Gastrocnemius medialis (tissue), 4 donors: ENCODE measurements at regions not wholly inside any gene's neighbourhood (a gene's known extent, or its start where the extent isn't known, plus 50 kb on each side); places are given as distances from the start of the nearest gene placed in this dataset.
"Not testable (repeated sequence)": the region's sequence is repeated elsewhere in the genome, so short reads cannot be mapped to it uniquely, and the experiment has no call there.

Source experiments
- ATAC-seq, 2 donors: fragments of 150-250 bp; one replicate each; pipeline ENCODE4 v1.9.1; 2016
- DNase-seq, 2 donors: peaks; one replicate each; pipeline ENCODE4 v3.0.0-alpha.2; 2019
- H3K27ac ChIP-seq, 4 donors: fragments of 200-600 bp; sonication (generic); 1 replicate in 1 of 4; 2 replicates in 3 of 4; pipeline ENCODE4 v1.5.1; 2016 to 2018; ENCODE audit warnings: mild to moderate bottlenecking in 2 of 4, moderate library complexity in 1 of 4
- H3K27me3 ChIP-seq, 3 donors: fragments of 200-600 bp; sonication (generic) in 2 of 3; 1 replicate in 1 of 3; 2 replicates in 2 of 3; pipeline versions ENCODE4 v1.5.1 to v1.6.0; 2016 to 2019; ENCODE audit warnings: mild to moderate bottlenecking in 1 of 3, moderate library complexity in 1 of 3
- H3K36me3 ChIP-seq, 2 donors: fragments of 200-600 bp; sonication (generic) in 1 of 2; one replicate each; pipeline ENCODE4 v1.5.1; 2017 to 2018
- H3K4me1 ChIP-seq, 2 donors: fragments of 200-600 bp; sonication (generic) in 1 of 2; one replicate each; pipeline ENCODE4 v1.5.1; 2016 to 2017; ENCODE audit warnings: mild to moderate bottlenecking in 2 of 2
- H3K4me3 ChIP-seq, 4 donors: fragments of 200-600 bp; sonication (generic) in 3 of 4; 1 replicate in 1 of 4; 2 replicates in 3 of 4; pipeline ENCODE4 v1.5.1; 2016 to 2019; ENCODE audit warnings: mild to moderate bottlenecking in 2 of 4
- H3K9me3 ChIP-seq, 3 donors: fragments of 200-600 bp; sonication (generic) in 2 of 3; 1 replicate in 1 of 3; 2 replicates in 2 of 3; pipeline ENCODE4 v1.5.1; 2016 to 2019
- CTCF ChIP-seq, 5 experiments: fragments of 450-650 bp in 3 of 5; fragments of 200-600 bp in 2 of 5; sonication (generic) in 2 of 5; IDR thresholded peaks in 4 of 5; conservative IDR thresholded peaks in 1 of 5; 1 replicate in 4 of 5; 2 replicates in 1 of 5; pipeline ENCODE4 v1.5.1; 2016 to 2019; ENCODE audit warnings: antibody characterized with exemption in 5 of 5, mild to moderate bottlenecking in 3 of 5, moderate library complexity in 3 of 5
- POLR2A ChIP-seq, 2 donors: fragments of 450-650 bp; IDR thresholded peaks; one replicate each; pipeline ENCODE4 v1.6.1; 2017; ENCODE audit warnings: antibody characterized with exemption in 2 of 2, mild to moderate bottlenecking in 2 of 2, moderate library complexity in 2 of 2
- in situ Hi-C, 4 donors: fragments of 200-750 bp; cut with MboI; loops; one replicate each; pipeline versions ENCODE4 v1.15.0 to v1.8.0; 2017; ENCODE audit warnings: low sequenced_read_pairs in 4 of 4
- intact Hi-C: fragments of 100-400 bp; cut with DNase I; formaldehyde crosslinking; loops from one replicate; pipeline ENCODE4 v1.15.1; 2023; ENCODE audit warnings: low total_unique reads

DNA sequence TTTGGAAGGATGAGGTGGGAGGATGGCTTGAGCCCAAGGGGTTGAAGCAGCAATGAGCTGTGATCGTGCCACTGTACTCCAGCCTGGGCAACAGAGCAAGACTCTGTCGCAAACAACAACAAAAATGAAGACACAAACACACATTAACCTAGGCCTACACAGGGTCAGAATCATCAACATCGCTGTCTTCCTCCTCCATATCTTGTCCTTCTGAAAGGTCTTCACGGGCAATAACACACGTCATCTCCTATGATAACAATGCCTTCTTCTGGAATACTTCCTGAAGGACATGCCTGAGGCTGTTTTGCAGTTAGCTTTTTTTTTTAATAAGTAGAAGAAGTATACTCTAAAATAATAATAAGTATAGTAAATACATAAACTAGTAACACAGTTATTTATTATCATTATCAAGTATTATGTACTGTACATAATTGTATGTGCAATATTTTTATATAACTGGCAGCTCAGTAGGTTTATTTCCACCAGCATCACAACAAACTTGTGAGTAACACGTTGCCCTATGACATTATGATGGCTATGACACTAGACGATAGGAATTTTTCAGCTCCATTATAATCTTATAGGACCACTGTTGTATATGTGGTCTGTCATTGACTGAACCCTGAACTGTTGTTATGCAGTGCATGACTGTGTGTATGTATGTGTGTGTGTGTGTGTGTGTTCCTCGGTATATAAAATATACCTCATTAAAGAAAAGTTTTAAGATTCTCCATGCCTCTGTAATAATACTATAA lies 69.2 kb upstream of the MAML3 start:
- Histone ChIP-seq H3K27me3 (no peaks in the 10 kb centered on the region), H3K36me3 (no peaks in the 10 kb centered on the region), H3K27ac (no peak overlapping the region), H3K4me1 (no peaks in the 10 kb centered on the region), H3K4me3 (no peak overlapping the region), H3K9me3 (no peaks in the 10 kb centered on the region)
- no peak for TF ChIP-seq POLR2A (IDR thresholded peaks at IDR 0.05)
- no peak for TF ChIP-seq CTCF (IDR thresholded peaks at IDR 0.05 in 4 of 5, conservative IDR thresholded peaks at IDR 0.05 in 1 of 5)
- ATAC-seq, result no peak
- in situ Hi-C loops (loop anchor here in 1 of 4 donors (10.0 kb wide), 1 partner anchor 48 kb away; no protein-coding TSS in a partner anchor), intact Hi-C loops (no loop called here)
- no peak for DNase-seq

DNA sequence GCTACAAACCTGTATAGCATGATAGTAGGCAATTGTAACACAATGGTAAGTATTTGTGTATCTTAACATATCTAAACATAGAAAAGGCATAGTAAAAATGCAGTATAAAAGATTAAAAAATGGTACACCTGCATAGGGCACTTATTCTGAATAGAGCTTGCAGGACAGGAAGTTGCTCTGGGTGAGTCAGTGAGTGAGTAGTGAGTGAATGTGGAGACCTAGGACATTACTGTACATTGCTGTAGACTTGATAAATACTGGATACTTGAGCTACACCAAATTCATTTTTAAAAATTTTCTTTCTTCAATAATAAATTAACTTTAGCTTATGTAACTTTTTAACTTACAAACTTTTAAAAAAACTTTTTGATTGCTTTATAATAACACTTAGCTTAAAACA lies 68.2 kb upstream of the MAML3 start:
- no peak for ATAC-seq
- H3K36me3 ChIP-seq, result no peaks in the 10 kb centered on the region
- DNase-seq, result no peak
- H3K27ac ChIP-seq, result no peak overlapping the region
- TF ChIP-seq CTCF (IDR thresholded peaks at IDR 0.05 in 4 of 5, conservative IDR thresholded peaks at IDR 0.05 in 1 of 5), result no peak
- no peak for TF ChIP-seq POLR2A (IDR thresholded peaks at IDR 0.05)
- intact Hi-C loops, result no loop called here
- H3K4me1 ChIP-seq, result no peaks in the 10 kb centered on the region
- in situ Hi-C loops, result loop anchor here in 1 of 4 donors (10.0 kb wide), 1 partner anchor 47 kb away; no protein-coding TSS in a partner anchor
- H3K9me3 ChIP-seq, result no peaks in the 10 kb centered on the region
- no peaks in the 10 kb centered on the region for H3K27me3 ChIP-seq
- H3K4me3 ChIP-seq, result no peak overlapping the region

DNA sequence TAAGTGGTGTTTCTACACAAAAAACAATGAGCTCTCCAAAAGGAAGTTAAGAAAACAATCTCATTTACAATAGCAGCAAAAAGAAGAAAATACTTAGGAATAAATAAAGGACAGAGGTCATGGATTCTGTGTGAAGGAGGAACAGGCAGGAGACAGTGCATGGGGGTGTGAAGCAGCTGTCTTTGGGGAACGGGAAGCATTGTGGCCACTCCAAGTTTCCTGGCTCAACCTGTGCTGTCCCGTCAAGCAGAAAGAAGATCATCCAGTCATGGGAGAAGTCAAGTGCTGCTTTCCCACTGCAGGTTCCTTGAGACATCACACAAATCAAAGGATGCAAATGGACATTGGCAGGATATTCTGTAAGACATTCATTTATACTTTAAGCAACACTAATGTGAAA lies 66.1 kb upstream of the MAML3 start:
- no peak overlapping the region for H3K27ac ChIP-seq
- H3K9me3 ChIP-seq, result no peaks in the 10 kb centered on the region
- intact Hi-C loops, result no loop called here
- DNase-seq (no peak), ATAC-seq (no peak)
- H3K4me3 ChIP-seq, result no peak overlapping the region
- in situ Hi-C loops, result loop anchor here in 1 of 4 donors (10.0 kb wide), 1 partner anchor 45 kb away; no protein-coding TSS in a partner anchor
- no peaks in the 10 kb centered on the region for H3K4me1 ChIP-seq
- no peaks in the 10 kb centered on the region for H3K36me3 ChIP-seq
- TF ChIP-seq CTCF (IDR thresholded peaks at IDR 0.05 in 4 of 5, conservative IDR thresholded peaks at IDR 0.05 in 1 of 5), result no peak
- no peak for TF ChIP-seq POLR2A (IDR thresholded peaks at IDR 0.05)
- H3K27me3 ChIP-seq, result no peaks in the 10 kb centered on the region

GRCh38 chr4:140219567-140219966 lies 65.6 kb upstream of the MAML3 start:
- intact Hi-C loops, result no loop called here
- no peak for ATAC-seq
- Histone ChIP-seq H3K36me3 (no peaks in the 10 kb centered on the region), H3K27me3 (no peaks in the 10 kb centered on the region), H3K27ac (no peak overlapping the region), H3K4me1 (no peaks in the 10 kb centered on the region), H3K4me3 (no peak overlapping the region), H3K9me3 (no peaks in the 10 kb centered on the region)
- in situ Hi-C loops, result no loop called here
- no peak for DNase-seq
- no peak for TF ChIP-seq CTCF (IDR thresholded peaks at IDR 0.05 in 4 of 5, conservative IDR thresholded peaks at IDR 0.05 in 1 of 5)
- TF ChIP-seq POLR2A (IDR thresholded peaks at IDR 0.05), result no peak

DNA sequence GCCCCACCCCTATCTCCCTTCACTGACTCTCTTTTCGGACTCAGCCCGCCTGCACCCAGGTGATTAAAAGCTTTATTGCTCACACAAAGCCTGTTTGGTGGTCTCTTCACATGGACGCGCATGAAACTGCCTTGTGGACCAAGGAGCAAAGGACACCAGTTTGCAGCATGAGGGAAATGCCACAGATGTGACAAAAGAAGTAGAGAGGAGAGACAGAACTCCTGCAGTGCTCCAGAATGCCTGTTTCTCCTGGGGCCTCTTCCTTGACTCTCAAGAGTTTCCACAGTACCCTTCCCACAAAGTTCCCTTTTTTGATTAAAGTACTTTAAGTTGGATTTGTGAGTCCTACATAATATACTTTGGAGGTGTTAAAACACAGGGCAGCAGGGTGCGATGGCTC lies 65.1 kb upstream of the MAML3 start:
- H3K27ac ChIP-seq, H3K9me3 ChIP-seq, H3K4me3 ChIP-seq, in situ Hi-C loops, H3K36me3 ChIP-seq, intact Hi-C loops, DNase-seq, ATAC-seq, H3K27me3 ChIP-seq, H3K4me1 ChIP-seq: not testable (repeated sequence)
